ENCODE measurements at regions not wholly inside any gene's neighbourhood (a gene's known extent, or its start where the extent isn't known, plus 50 kb on each side); places are given as distances from the start of the nearest gene placed in this dataset.

DNA sequence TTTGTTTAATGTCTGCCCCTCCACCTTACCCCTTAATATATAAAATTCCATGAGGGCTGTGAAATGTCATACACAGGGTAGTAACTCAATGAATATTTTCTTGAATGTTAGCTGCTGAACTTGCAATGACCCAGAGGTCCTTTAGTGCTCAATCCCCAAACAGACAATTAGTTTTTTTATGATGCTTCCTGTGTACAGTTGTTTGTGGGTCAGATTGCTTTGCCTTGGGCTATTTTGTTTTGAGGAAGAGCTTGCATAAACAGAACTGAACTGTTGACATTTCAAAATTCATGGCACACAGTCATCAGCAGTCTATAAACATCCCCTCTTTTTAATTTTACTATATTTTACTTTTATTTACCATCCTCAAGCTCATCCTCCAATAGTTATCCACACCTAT is 820.5 kb upstream of the SEL1L start:
- Mint-ChIP-seq H3K4me1 (ENCODE audit: unreplicated experiment) (no peaks in the 10 kb centered on the region), H3K9me3 (ENCODE audit: unreplicated experiment) (peaks cover 18% of the 10 kb centered on the region), H3K27ac (ENCODE audit: unreplicated experiment) (no peak overlapping the region), H3K36me3 (ENCODE audit: unreplicated experiment) (no peaks in the 10 kb centered on the region), H3K4me3 (ENCODE audit: unreplicated experiment) (no peak overlapping the region), H3K27me3 (ENCODE audit: unreplicated experiment) (no peaks in the 10 kb centered on the region)
- TF ChIP-seq, protein P1, sequence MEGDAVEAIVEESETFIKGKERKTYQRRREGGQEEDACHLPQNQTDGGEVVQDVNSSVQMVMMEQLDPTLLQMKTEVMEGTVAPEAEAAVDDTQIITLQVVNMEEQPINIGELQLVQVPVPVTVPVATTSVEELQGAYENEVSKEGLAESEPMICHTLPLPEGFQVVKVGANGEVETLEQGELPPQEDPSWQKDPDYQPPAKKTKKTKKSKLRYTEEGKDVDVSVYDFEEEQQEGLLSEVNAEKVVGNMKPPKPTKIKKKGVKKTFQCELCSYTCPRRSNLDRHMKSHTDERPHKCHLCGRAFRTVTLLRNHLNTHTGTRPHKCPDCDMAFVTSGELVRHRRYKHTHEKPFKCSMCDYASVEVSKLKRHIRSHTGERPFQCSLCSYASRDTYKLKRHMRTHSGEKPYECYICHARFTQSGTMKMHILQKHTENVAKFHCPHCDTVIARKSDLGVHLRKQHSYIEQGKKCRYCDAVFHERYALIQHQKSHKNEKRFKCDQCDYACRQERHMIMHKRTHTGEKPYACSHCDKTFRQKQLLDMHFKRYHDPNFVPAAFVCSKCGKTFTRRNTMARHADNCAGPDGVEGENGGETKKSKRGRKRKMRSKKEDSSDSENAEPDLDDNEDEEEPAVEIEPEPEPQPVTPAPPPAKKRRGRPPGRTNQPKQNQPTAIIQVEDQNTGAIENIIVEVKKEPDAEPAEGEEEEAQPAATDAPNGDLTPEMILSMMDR (IDR thresholded peaks at IDR 0.05): no peak
- DNase-seq (ENCODE audit: extremely low spot score, unreplicated experiment): no peak

DNA sequence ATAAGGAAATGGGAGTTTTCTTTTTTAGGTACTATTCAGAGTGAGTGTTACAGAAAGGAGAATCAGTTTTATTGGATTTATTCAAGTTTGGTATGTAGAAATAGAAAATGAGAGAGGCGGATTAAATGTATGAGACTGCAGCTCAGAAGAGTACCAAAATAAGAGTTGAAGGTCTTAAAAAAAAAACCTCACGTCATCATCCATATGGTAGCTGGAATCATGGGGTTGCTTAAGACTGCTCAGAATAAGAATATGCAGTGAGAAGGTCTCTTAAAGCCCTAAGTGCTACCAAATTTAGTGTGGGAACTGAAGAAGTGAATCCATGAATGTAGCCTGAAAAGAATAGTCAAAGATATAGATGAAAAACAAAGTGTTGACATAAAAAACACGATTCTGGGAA is 825.5 kb upstream of the SEL1L start:
- no peak overlapping the region for H3K27ac Mint-ChIP-seq (ENCODE audit: unreplicated experiment)
- H3K4me1 Mint-ChIP-seq (ENCODE audit: unreplicated experiment): no peaks in the 10 kb centered on the region
- peaks cover 25% of the 10 kb centered on the region for H3K9me3 Mint-ChIP-seq (ENCODE audit: unreplicated experiment)
- TF ChIP-seq, protein P1 (IDR thresholded peaks at IDR 0.05): no peak
- no peak for DNase-seq (ENCODE audit: extremely low spot score, unreplicated experiment)
- H3K36me3 Mint-ChIP-seq (ENCODE audit: unreplicated experiment): no peaks in the 10 kb centered on the region
- H3K27me3 Mint-ChIP-seq (ENCODE audit: unreplicated experiment): no peaks in the 10 kb centered on the region
- H3K4me3 Mint-ChIP-seq (ENCODE audit: unreplicated experiment): no peak overlapping the region

DNA sequence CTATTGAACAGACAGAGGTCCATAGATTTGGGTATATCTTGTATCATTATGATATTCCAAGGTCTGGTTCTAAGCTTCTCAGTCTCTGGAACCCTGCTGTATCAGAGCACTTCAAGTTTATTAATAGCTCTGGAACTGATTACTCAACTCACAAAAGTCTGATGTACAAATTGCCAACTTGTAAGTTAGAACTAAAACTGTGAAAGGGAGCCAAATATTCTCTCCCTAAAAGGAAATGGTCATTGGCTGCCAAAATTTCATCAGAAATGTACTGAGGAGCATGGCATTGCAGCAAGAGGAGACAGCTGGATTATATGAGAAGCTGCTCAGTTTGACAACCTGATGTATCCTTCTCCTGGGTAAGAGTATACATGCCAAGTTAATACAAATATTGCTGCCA is 828.8 kb upstream of the SEL1L start:
- H3K27me3 Mint-ChIP-seq (ENCODE audit: unreplicated experiment): no peaks in the 10 kb centered on the region
- no peak for DNase-seq (ENCODE audit: extremely low spot score, unreplicated experiment)
- no peaks in the 10 kb centered on the region for H3K36me3 Mint-ChIP-seq (ENCODE audit: unreplicated experiment)
- no peaks in the 10 kb centered on the region for H3K4me1 Mint-ChIP-seq (ENCODE audit: unreplicated experiment)
- TF ChIP-seq, protein P1 (IDR thresholded peaks at IDR 0.05): no peak
- peaks cover 22% of the 10 kb centered on the region for H3K9me3 Mint-ChIP-seq (ENCODE audit: unreplicated experiment)
- no peak overlapping the region for H3K4me3 Mint-ChIP-seq (ENCODE audit: unreplicated experiment)
- no peak overlapping the region for H3K27ac Mint-ChIP-seq (ENCODE audit: unreplicated experiment)

DNA sequence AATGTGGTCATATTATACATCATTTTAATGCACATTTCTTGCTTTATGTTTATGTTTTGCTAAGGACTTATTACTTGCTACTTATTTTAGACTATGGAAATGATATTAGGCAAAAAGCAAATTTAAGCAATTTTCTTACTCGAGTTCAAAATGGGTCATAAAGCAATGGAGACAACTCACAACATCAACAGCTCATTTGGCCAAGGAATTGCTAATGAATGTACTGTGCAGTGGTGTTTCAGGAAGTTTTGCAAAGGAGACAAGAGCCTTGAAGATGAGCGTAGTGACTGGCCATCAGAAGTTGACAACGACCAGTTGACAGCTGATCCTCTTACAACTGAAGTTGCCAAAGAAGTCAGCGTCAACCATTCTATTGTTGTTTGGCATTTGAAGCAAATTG is 831.8 kb upstream of the SEL1L start:
- H3K4me3 Mint-ChIP-seq (ENCODE audit: unreplicated experiment): no peak overlapping the region
- no peak for DNase-seq (ENCODE audit: extremely low spot score, unreplicated experiment)
- no peaks in the 10 kb centered on the region for H3K4me1 Mint-ChIP-seq (ENCODE audit: unreplicated experiment)
- no peak overlapping the region for H3K27ac Mint-ChIP-seq (ENCODE audit: unreplicated experiment)
- TF ChIP-seq, protein P1 (IDR thresholded peaks at IDR 0.05): no peak
- no peaks in the 10 kb centered on the region for H3K36me3 Mint-ChIP-seq (ENCODE audit: unreplicated experiment)
- no peaks in the 10 kb centered on the region for H3K27me3 Mint-ChIP-seq (ENCODE audit: unreplicated experiment)
- peaks cover 35% of the 10 kb centered on the region for H3K9me3 Mint-ChIP-seq (ENCODE audit: unreplicated experiment)

DNA sequence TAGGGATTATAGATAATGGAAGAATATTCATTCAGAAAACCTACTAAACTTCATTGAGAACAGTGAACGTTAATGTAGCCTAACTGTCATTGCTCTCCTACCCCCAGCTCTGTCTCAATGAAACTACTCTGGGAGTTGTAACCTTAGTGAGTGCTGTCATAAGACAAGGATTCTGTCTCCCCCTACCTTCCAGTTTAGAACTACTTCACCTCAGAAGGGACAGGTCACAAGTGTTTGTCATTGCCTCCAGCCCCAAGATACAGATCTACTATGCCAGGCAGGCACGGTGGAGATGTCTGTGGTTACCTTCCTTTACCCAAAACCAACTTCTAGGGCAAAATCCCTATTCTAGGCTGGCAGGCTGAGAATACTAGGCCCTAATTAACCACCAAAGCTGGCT is 833.1 kb upstream of the SEL1L start:
- H3K4me1 Mint-ChIP-seq (ENCODE audit: unreplicated experiment): no peaks in the 10 kb centered on the region
- no peaks in the 10 kb centered on the region for H3K36me3 Mint-ChIP-seq (ENCODE audit: unreplicated experiment)
- H3K4me3 Mint-ChIP-seq (ENCODE audit: unreplicated experiment): no peak overlapping the region
- peaks cover 40% of the 10 kb centered on the region for H3K9me3 Mint-ChIP-seq (ENCODE audit: unreplicated experiment)
- H3K27me3 Mint-ChIP-seq (ENCODE audit: unreplicated experiment): no peaks in the 10 kb centered on the region
- TF ChIP-seq, protein P1 (IDR thresholded peaks at IDR 0.05): no peak
- no peak for DNase-seq (ENCODE audit: extremely low spot score, unreplicated experiment)
- no peak overlapping the region for H3K27ac Mint-ChIP-seq (ENCODE audit: unreplicated experiment)

All from osteocyte (in vitro differentiated cells).